Lower lobe of right lung (tissue), 2 donors: ENCODE measurements at regions not wholly inside any gene's neighbourhood (a gene's known extent, or its start where the extent isn't known, plus 50 kb on each side); places are given as distances from the start of the nearest gene placed in this dataset.

Experiments used
- ATAC-seq, 2 donors: fragments of 200-7000 bp; cut with Tn5 transposase; one replicate each; pipeline ENCODE4 v1.9.1; 2020 to 2022; ENCODE audit warnings: mild to moderate bottlenecking in 2 of 2, moderate library complexity in 2 of 2
- DNase-seq: peaks from one replicate; pipeline ENCODE4 v3.0.0-alpha.2; 2020
- H3K27ac ChIP-seq: fragments of 200-600 bp; one replicate; pipeline ENCODE4 v1.8.0; 2022
- H3K27me3 ChIP-seq: fragments of 200-600 bp; one replicate; pipeline ENCODE4 v1.8.0; 2022; ENCODE audit warnings: low read depth
- H3K36me3 ChIP-seq: fragments of 200-600 bp; one replicate; pipeline ENCODE4 v1.8.0; 2022; ENCODE audit warnings: mild to moderate bottlenecking
- H3K4me1 ChIP-seq: fragments of 200-600 bp; one replicate; pipeline ENCODE4 v1.8.0; 2022
- H3K4me3 ChIP-seq: fragments of 200-600 bp; one replicate; pipeline ENCODE4 v1.8.0; 2022; ENCODE audit warnings: mild to moderate bottlenecking
- H3K9me3 ChIP-seq: fragments of 200-600 bp; one replicate; pipeline ENCODE4 v1.8.0; 2022
- intact Hi-C: fragments of 100-400 bp; cut with DNase I; formaldehyde crosslinking; loops from one replicate; pipeline ENCODE4 v1.11.0; 2022
- TF ChIP-seq, protein P1 (sequence below): fragments of 200-600 bp; IDR thresholded peaks from one replicate; pipeline ENCODE4 v1.8.0; 2022; ENCODE audit warnings: antibody characterized with exemption, mild to moderate bottlenecking
- donor health status: DM: no; HTN: yes; CAD: no; lungs with severe emphysema.

DNA sequence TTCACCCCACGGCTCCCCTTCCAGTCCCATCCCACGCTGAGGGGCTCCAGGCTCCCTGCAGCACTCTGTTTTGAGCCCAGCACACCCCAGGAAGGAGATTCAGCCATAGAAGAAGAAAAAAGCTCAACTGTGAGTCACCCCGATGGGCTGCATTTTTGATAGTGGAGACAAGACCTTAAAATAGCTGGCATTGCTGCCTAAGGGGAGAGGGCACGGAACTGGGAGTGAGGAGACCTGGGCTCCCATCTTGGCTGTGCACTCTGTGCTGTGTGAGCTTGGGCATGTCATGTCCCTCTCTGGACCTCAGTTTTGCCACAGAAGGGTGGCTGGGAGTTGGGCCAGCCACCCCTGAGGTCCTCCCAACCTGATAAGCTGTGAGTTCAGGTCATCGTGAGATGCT, 57.2 kb upstream of the SMAD6 start:
- H3K27ac ChIP-seq, result peak overlapping the region; percentile 69
- H3K36me3 ChIP-seq, result no peaks in the 10 kb centered on the region
- ATAC-seq (no peak), DNase-seq (no peak)
- TF ChIP-seq, protein P1, sequence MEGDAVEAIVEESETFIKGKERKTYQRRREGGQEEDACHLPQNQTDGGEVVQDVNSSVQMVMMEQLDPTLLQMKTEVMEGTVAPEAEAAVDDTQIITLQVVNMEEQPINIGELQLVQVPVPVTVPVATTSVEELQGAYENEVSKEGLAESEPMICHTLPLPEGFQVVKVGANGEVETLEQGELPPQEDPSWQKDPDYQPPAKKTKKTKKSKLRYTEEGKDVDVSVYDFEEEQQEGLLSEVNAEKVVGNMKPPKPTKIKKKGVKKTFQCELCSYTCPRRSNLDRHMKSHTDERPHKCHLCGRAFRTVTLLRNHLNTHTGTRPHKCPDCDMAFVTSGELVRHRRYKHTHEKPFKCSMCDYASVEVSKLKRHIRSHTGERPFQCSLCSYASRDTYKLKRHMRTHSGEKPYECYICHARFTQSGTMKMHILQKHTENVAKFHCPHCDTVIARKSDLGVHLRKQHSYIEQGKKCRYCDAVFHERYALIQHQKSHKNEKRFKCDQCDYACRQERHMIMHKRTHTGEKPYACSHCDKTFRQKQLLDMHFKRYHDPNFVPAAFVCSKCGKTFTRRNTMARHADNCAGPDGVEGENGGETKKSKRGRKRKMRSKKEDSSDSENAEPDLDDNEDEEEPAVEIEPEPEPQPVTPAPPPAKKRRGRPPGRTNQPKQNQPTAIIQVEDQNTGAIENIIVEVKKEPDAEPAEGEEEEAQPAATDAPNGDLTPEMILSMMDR, result no peak
- H3K9me3 ChIP-seq, result no peaks in the 10 kb centered on the region
- peaks cover 37% of the 10 kb centered on the region for H3K4me1 ChIP-seq
- H3K4me3 ChIP-seq, result peak overlapping the region; percentile 21
- intact Hi-C loops, result no loop called here
- H3K27me3 ChIP-seq, result no peaks in the 10 kb centered on the region

DNA sequence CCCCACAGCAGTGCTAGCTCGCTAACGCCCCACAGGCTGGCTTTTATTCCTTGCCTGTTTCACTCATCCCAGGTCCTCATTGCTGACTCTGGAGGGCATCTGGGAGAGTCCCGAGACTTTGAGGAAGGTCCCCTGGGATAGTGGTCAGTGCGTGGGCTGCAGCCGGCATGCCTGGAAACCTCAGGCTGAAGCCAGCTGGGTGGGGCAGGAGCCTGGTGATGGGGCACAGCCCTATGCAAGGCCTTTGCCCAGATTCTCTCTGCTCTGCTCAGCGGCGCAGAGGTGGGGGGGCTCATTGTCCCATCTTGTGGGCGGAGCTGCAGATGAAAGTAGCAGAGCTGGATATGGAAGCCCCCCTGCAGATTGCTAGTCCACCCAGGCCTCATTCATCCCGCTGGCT, 55.7 kb upstream of the SMAD6 start:
- Histone ChIP-seq H3K4me1 (peaks cover 46% of the 10 kb centered on the region), H3K27me3 (no peaks in the 10 kb centered on the region), H3K9me3 (no peaks in the 10 kb centered on the region), H3K4me3 (peak overlapping the region; percentile 10), H3K27ac (peak overlapping the region; percentile 69), H3K36me3 (no peaks in the 10 kb centered on the region)
- ATAC-seq (no peak), DNase-seq (no peak)
- TF ChIP-seq, protein P1, result no peak
- intact Hi-C loops, result no loop called here

DNA sequence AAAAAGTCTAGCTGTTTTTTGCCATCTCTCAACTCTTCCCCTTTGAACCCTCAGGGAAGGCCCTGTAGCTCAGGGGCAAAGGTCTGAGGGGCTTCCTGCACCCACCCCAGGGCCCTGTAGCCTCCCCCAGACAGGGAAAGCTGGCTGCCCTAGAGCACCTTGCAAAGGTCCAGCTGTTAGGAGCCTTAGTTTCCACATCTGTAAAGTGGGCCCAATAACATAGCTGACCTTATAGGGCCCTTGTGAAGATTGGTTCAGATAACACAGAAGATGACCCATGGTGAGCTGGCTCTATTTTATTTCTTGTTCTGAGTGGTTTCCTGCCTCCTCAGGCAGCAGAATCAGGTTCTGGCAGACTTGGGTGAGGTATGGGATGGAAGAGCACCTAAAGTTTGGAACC, 55.2 kb upstream of the SMAD6 start:
- Histone ChIP-seq H3K36me3 (no peaks in the 10 kb centered on the region), H3K4me3 (peak overlapping the region; percentile 10), H3K9me3 (no peaks in the 10 kb centered on the region), H3K27ac (peak overlapping the region; percentile 69), H3K27me3 (no peaks in the 10 kb centered on the region), H3K4me1 (peaks cover 46% of the 10 kb centered on the region)
- DNase-seq, result no peak
- TF ChIP-seq, protein P1, result no peak
- intact Hi-C loops, result no loop called here
- ATAC-seq, result no peak

DNA sequence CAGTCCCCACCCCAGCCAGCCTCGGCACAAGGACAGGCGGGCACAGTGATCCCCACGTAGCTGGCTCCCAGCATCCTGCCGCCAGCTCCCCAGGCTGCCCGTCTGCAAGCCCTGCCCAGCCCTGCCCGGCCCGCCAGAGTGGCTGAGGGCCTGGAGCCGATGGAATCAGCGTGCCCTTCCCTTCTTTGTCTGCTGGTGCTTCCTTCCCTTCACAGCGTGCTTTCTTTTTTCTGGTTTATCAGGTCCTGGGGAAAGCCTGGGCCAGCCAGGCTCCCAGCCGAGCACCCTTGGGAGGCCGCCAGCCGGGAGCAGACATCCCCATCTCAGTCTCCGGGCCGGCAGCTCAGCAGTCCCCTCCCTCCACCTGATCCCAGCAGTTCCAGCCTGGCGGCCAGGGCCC, 54.7 kb upstream of the SMAD6 start:
- H3K4me1 ChIP-seq, result peaks cover 46% of the 10 kb centered on the region
- H3K9me3 ChIP-seq, result no peaks in the 10 kb centered on the region
- no peaks in the 10 kb centered on the region for H3K36me3 ChIP-seq
- peak; percentile 17 for ATAC-seq
- intact Hi-C loops, result no loop called here
- TF ChIP-seq, protein P1, result no peak
- H3K27ac ChIP-seq, result peak overlapping the region; percentile 69
- no peaks in the 10 kb centered on the region for H3K27me3 ChIP-seq
- no peak for DNase-seq
- no peak overlapping the region for H3K4me3 ChIP-seq

DNA sequence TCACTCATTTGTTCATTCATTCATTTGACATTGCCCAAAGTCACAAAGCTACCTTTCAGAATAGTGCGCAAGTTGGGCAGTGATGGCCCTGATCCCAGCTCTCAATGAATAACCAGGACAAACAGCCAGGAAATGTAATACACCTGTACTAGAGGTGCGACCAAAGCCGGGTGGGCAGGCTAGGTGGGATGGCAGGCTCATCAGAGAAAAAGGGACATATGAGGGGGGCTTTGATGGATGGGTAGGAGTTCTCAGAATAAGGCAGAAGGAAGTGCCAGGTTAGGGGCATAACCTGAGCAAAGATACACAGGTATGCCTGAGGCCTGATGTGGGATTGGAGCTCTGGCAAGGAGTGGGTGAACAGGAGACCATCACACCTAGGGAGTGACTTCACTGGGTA, 53.4 kb upstream of the SMAD6 start:
- Histone ChIP-seq H3K4me3 (no peak overlapping the region), H3K36me3 (no peaks in the 10 kb centered on the region), H3K4me1 (peaks cover 46% of the 10 kb centered on the region), H3K9me3 (no peaks in the 10 kb centered on the region), H3K27me3 (no peaks in the 10 kb centered on the region), H3K27ac (peak overlapping the region; percentile 69)
- TF ChIP-seq, protein P1, result no peak
- no peak for DNase-seq
- intact Hi-C loops, result no loop called here
- ATAC-seq, result no peak
